ENCODE measurements at regions not wholly inside any gene's neighbourhood (a gene's known extent, or its start where the extent isn't known, plus 50 kb on each side); places are given as distances from the start of the nearest gene placed in this dataset.

DNA sequence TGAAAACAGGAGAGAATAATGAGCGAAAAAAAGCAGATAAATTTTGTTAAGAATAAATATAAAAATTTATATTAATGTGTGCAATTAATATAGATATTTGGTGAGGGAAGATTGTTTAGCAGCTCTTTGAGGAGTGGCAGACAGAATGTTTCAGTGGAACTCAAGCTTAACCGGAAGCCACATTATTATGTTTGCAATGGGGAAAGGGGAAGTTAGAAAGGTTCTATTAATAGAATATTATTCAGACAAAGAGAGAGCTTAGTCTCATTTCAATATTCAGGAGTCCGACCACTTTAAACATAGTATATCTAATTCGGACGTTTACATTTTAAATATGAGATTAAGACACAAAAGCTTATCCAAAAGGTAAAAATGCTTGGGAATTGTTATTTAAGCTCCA, 81.6 kb upstream of the KHDRBS2 start:
- Histone ChIP-seq H3K4me2 (no peak overlapping the region), H3K4me3 (no peak overlapping the region), H3K4me1 (no peaks in the 10 kb centered on the region), H3K27ac (no peak overlapping the region), H3K9me3 (no peaks in the 10 kb centered on the region)
- DNase-seq (ENCODE audit: low read depth in 1 of 2, low spot score in 1 of 2), result no peak
- ChIA-PET POLR2A (no interaction called here), CTCF (no interaction called here)
- ATAC-seq, result no peak
- no peak for FAIRE-seq
- TF ChIP-seq ZFP36 (IDR thresholded peaks at IDR 0.05; ENCODE audit: borderline replicate concordance, partially characterized antibody), result no peak
- TF ChIP-seq, protein P1, sequence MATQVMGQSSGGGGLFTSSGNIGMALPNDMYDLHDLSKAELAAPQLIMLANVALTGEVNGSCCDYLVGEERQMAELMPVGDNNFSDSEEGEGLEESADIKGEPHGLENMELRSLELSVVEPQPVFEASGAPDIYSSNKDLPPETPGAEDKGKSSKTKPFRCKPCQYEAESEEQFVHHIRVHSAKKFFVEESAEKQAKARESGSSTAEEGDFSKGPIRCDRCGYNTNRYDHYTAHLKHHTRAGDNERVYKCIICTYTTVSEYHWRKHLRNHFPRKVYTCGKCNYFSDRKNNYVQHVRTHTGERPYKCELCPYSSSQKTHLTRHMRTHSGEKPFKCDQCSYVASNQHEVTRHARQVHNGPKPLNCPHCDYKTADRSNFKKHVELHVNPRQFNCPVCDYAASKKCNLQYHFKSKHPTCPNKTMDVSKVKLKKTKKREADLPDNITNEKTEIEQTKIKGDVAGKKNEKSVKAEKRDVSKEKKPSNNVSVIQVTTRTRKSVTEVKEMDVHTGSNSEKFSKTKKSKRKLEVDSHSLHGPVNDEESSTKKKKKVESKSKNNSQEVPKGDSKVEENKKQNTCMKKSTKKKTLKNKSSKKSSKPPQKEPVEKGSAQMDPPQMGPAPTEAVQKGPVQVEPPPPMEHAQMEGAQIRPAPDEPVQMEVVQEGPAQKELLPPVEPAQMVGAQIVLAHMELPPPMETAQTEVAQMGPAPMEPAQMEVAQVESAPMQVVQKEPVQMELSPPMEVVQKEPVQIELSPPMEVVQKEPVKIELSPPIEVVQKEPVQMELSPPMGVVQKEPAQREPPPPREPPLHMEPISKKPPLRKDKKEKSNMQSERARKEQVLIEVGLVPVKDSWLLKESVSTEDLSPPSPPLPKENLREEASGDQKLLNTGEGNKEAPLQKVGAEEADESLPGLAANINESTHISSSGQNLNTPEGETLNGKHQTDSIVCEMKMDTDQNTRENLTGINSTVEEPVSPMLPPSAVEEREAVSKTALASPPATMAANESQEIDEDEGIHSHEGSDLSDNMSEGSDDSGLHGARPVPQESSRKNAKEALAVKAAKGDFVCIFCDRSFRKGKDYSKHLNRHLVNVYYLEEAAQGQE (IDR thresholded peaks at IDR 0.05), result no peak
- 43% methylated on average over 5 of the region's 5 CpGs for WGBS (ENCODE audit: missing lambda C conversion rate)

DNA sequence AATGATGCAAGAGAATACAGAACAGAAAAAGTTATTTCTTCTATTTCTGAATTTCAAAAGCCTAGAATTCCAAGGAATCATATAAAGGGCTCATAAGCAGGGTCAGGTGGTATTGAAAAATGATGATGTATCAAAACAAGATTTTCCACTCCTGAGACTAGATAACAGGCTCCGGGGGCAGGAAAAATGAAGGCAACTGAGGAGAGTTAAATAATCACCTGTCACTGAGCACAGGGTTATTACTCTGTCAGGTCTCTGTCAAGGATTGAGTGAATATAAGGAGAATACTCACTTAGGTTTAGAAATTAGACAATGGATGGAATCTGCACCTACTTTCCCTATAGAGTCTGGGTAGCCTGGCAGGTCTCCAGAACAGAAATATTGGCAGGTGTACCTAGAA, 76.1 kb upstream of the KHDRBS2 start:
- no peak for FAIRE-seq

DNA sequence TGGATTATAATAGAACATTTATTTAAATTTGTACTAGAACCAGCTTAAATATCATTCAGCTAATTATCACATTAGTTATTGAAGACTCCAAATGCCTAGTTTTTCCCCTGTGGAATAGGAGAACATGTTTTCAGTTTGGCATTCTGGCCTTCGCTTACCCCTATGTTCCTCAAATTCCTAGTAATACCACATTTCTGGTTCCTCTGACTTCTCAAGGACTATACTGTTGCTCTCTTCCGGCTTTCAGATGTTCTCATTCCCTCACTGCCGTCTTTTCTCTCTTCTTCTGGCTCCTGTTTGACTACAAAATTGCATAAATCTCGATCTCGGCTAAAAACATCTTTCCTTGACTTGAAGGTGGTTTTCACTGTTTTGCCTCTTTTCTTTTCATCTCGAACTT, 71.8 kb upstream of the KHDRBS2 start:
- Histone ChIP-seq H3K9me3 (no peaks in the 10 kb centered on the region), H3K4me2 (no peak overlapping the region), H3K4me1 (no peaks in the 10 kb centered on the region), H3K27ac (no peak overlapping the region), H3K4me3 (no peak overlapping the region)
- no peak for FAIRE-seq
- 14% methylated on average over 6 of the region's 6 CpGs for WGBS (ENCODE audit: missing lambda C conversion rate)
- no peak for TF ChIP-seq MYC (IDR thresholded peaks at IDR 0.05; ENCODE audit: borderline replicate concordance, low read length)
- TF ChIP-seq, protein P2, sequence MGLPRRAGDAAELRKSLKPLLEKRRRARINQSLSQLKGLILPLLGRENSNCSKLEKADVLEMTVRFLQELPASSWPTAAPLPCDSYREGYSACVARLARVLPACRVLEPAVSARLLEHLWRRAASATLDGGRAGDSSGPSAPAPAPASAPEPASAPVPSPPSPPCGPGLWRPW (IDR thresholded peaks at IDR 0.05), result no peak
- no peak for TF ChIP-seq RARB (CRISPR knock-in tag; IDR thresholded peaks at IDR 0.05)
- no peak for TF ChIP-seq EP300 (IDR thresholded peaks at IDR 0.05)
- no peak for TF ChIP-seq ZSCAN20 (CRISPR knock-in tag; IDR thresholded peaks at IDR 0.05)
- TF ChIP-seq, protein P3, sequence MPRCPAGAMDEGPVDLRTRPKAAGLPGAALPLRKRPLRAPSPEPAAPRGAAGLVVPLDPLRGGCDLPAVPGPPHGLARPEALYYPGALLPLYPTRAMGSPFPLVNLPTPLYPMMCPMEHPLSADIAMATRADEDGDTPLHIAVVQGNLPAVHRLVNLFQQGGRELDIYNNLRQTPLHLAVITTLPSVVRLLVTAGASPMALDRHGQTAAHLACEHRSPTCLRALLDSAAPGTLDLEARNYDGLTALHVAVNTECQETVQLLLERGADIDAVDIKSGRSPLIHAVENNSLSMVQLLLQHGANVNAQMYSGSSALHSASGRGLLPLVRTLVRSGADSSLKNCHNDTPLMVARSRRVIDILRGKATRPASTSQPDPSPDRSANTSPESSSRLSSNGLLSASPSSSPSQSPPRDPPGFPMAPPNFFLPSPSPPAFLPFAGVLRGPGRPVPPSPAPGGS (IDR thresholded peaks at IDR 0.05), result no peak
- TF ChIP-seq TP53 (CRISPR knock-in tag; IDR thresholded peaks at IDR 0.05), result no peak
- TF ChIP-seq FOSB (CRISPR knock-in tag; IDR thresholded peaks at IDR 0.05), result no peak
- POLR2A ChIA-PET, result no interaction called here
- no peak for ATAC-seq
- DNase-seq (ENCODE audit: low read depth in 1 of 2, low spot score in 1 of 2), result no peak
- CTCF ChIA-PET, result no interaction called here

More for the DNA sequence above, 76.1 kb upstream of the KHDRBS2 start:
- POLR2A ChIA-PET, result no interaction called here
- Histone ChIP-seq H3K9me3 (no peaks in the 10 kb centered on the region), H3K4me1 (no peaks in the 10 kb centered on the region), H3K27ac (no peak overlapping the region), H3K4me2 (no peak overlapping the region), H3K4me3 (no peak overlapping the region)
- 6% methylated on average over 1 of the region's 1 CpG for WGBS (ENCODE audit: missing lambda C conversion rate)
- TF ChIP-seq, protein P1 (IDR thresholded peaks at IDR 0.05), result no peak
- TF ChIP-seq ZC3H11A (IDR thresholded peaks at IDR 0.05) (no peak), ZSCAN20 (CRISPR knock-in tag; IDR thresholded peaks at IDR 0.05) (no peak), SMC3 (IDR thresholded peaks at IDR 0.05) (no peak), HOXA7 (CRISPR knock-in tag; IDR thresholded peaks at IDR 0.05) (no peak), RFX5 (IDR thresholded peaks at IDR 0.05) (no peak), EHMT2 (IDR thresholded peaks at IDR 0.05; ENCODE audit: low read depth) (no peak), JUN (IDR thresholded peaks at IDR 0.05) (no peak), PHF8 (IDR thresholded peaks at IDR 0.05; ENCODE audit: borderline replicate concordance, low read depth) (no peak), POLR2AphosphoS2 (conservative IDR thresholded peaks at IDR 0.05; ENCODE audit: low read length) (no peak), FOSB (CRISPR knock-in tag; IDR thresholded peaks at IDR 0.05) (no peak), KDM1A (IDR thresholded peaks at IDR 0.05; ENCODE audit: low read depth) (no peak), BHLHE40 (IDR thresholded peaks at IDR 0.05; ENCODE audit: low read depth, low read length) (no peak), TFCP2L1 (CRISPR knock-in tag; IDR thresholded peaks at IDR 0.05) (no peak), MAFK (IDR thresholded peaks at IDR 0.05; ENCODE audit: partially characterized antibody) (no peak), NR3C1 (IDR thresholded peaks at IDR 0.05) (no peak), CHD2 (IDR thresholded peaks at IDR 0.05; ENCODE audit: low read length, partially characterized antibody) (no peak), CBX2 (IDR thresholded peaks at IDR 0.05; ENCODE audit: borderline replicate concordance, low read depth) (no peak)
- TF ChIP-seq, protein P4, sequence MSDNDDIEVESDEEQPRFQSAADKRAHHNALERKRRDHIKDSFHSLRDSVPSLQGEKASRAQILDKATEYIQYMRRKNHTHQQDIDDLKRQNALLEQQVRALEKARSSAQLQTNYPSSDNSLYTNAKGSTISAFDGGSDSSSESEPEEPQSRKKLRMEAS (IDR thresholded peaks at IDR 0.05), result no peak
- TF ChIP-seq, protein P5, sequence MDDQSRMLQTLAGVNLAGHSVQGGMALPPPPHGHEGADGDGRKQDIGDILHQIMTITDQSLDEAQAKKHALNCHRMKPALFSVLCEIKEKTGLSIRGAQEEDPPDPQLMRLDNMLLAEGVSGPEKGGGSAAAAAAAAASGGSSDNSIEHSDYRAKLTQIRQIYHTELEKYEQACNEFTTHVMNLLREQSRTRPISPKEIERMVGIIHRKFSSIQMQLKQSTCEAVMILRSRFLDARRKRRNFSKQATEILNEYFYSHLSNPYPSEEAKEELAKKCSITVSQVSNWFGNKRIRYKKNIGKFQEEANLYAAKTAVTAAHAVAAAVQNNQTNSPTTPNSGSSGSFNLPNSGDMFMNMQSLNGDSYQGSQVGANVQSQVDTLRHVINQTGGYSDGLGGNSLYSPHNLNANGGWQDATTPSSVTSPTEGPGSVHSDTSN (IDR thresholded peaks at IDR 0.05), result no peak
- CTCF ChIA-PET, result no interaction called here
- ATAC-seq (no peak), DNase-seq (ENCODE audit: low read depth in 1 of 2, low spot score in 1 of 2) (no peak)
